Neutrophil (primary cell): ENCODE measurements at regions not wholly inside any gene's neighbourhood (a gene's known extent, or its start where the extent isn't known, plus 50 kb on each side); places are given as distances from the start of the nearest gene placed in this dataset.

Experiments
- H3K27ac ChIP-seq: fragments of 200-600 bp; sonication (generic); 2 replicates; pipeline ENCODE4 v1.5.1; 2016; ENCODE audit warnings: mild to moderate bottlenecking, moderate library complexity
- H3K27me3 ChIP-seq: fragments of 200-600 bp; sonication (generic); 2 replicates; pipeline ENCODE4 v1.6.0; 2016; ENCODE audit warnings: mild to moderate bottlenecking
- H3K36me3 ChIP-seq: fragments of 200-600 bp; sonication (generic); 2 replicates; pipeline ENCODE4 v1.5.1; 2017
- H3K4me1 ChIP-seq, 2 experiments: fragments of 200-600 bp in 1 of 2; sonication (generic) in 1 of 2; 1 replicate in 1 of 2; 2 replicates in 1 of 2; pipeline versions ENCODE4 v1.5.1 to v1.6.1; 2013 to 2016; ENCODE audit warnings: low read depth in 1 of 2, low read length in 1 of 2, mild to moderate bottlenecking in 1 of 2, moderate library complexity in 1 of 2; ENCODE audit not compliant: control insufficient read depth in 1 of 2, insufficient read depth in 1 of 2
- H3K4me3 ChIP-seq, 2 experiments: fragments of 200-600 bp in 1 of 2; sonication (generic) in 1 of 2; 1 replicate in 1 of 2; 2 replicates in 1 of 2; pipeline ENCODE4 v1.5.1; 2013 to 2016; ENCODE audit warnings: low read depth in 1 of 2, low read length in 1 of 2, mild to moderate bottlenecking in 1 of 2, moderate library complexity in 1 of 2
- H3K9me3 ChIP-seq: fragments of 200-600 bp; sonication (generic); 2 replicates; pipeline ENCODE4 v1.5.1; 2016
- CTCF ChIP-seq: fragments of 200-600 bp; sonication (generic); IDR thresholded peaks from 2 replicates; pipeline ENCODE4 v1.5.1; 2016; ENCODE audit warnings: antibody characterized with exemption

GRCh38 chr3:23665741-23666140, 140.0 kb upstream of the UBE2E1 start:
- no peaks in the 10 kb centered on the region for H3K4me1 ChIP-seq
- H3K4me3 ChIP-seq = no peak overlapping the region
- TF ChIP-seq CTCF = no peak

GRCh38 chr3:23666818-23667217, 138.9 kb upstream of the UBE2E1 start:
- Histone ChIP-seq H3K27ac (no peak overlapping the region), H3K36me3 (no peaks in the 10 kb centered on the region), H3K4me3 (no peak overlapping the region), H3K9me3 (no peaks in the 10 kb centered on the region), H3K27me3 (peaks cover 13% of the 10 kb centered on the region), H3K4me1 (peaks cover under 1 to 2% of the 10 kb centered on the region in 2 experiments)
- no peak for TF ChIP-seq CTCF

More at GRCh38 chr3:23665741-23666140, 140.0 kb upstream of the UBE2E1 start:
- no peaks in the 10 kb centered on the region for H3K36me3 ChIP-seq
- H3K27me3 ChIP-seq = peaks cover 3% of the 10 kb centered on the region
- no peaks in the 10 kb centered on the region for H3K9me3 ChIP-seq
- no peak overlapping the region for H3K27ac ChIP-seq

GRCh38 chr3:23667536-23668429, 138.0 kb upstream of the UBE2E1 start:
- no peak for TF ChIP-seq CTCF
- H3K27ac ChIP-seq = no peak overlapping the region

GRCh38 chr3:23668430-23668904, 137.3 kb upstream of the UBE2E1 start:
- Histone ChIP-seq H3K36me3 (no peaks in the 10 kb centered on the region), H3K27ac (no peak overlapping the region)

More at GRCh38 chr3:23667536-23668429, 138.0 kb upstream of the UBE2E1 start:
- Histone ChIP-seq H3K4me3 (no peak overlapping the region), H3K9me3 (no peaks in the 10 kb centered on the region), H3K4me1 (peaks cover 4 to 5% of the 10 kb centered on the region in 2 experiments), H3K36me3 (no peaks in the 10 kb centered on the region), H3K27me3 (peaks cover 23% of the 10 kb centered on the region)

More at GRCh38 chr3:23668430-23668904, 137.3 kb upstream of the UBE2E1 start:
- Histone ChIP-seq H3K9me3 (no peaks in the 10 kb centered on the region), H3K4me3 (no peak overlapping the region), H3K27me3 (peaks cover 30% of the 10 kb centered on the region), H3K4me1 (peaks cover 4 to 5% of the 10 kb centered on the region in 2 experiments)
- TF ChIP-seq CTCF = no peak
